ENCODE measurements at regions not wholly inside any gene's neighbourhood (a gene's known extent, or its start where the extent isn't known, plus 50 kb on each side); places are given as distances from the start of the nearest gene placed in this dataset.

GRCh38 chr12:81005606-81006005 lies 67.9 kb upstream of the LIN7A start:
- TF ChIP-seq EZH2phosphoT487 (IDR thresholded peaks at IDR 0.05): no peak
- TF ChIP-seq EZH2 (IDR thresholded peaks at IDR 0.05): no peak
- no peak for TF ChIP-seq CTCF (IDR thresholded peaks at IDR 0.05)
- Histone ChIP-seq H4K20me1 (ENCODE audit: low read depth) (no peaks in the 10 kb centered on the region), H3K36me3 (no peaks in the 10 kb centered on the region), H3K27ac (no peak overlapping the region), H3K79me2 (ENCODE audit: low read depth) (no peaks in the 10 kb centered on the region), H2AFZ (replicated peaks) (no peak overlapping the region), H3K27me3 (no peaks in the 10 kb centered on the region), H3K4me2 (no peak overlapping the region), H3K4me1 (no peaks in the 10 kb centered on the region), H3K9ac (no peak overlapping the region), H3K9me3 (ENCODE audit: low read depth) (no peaks in the 10 kb centered on the region), H3K4me3 (no peak overlapping the region), H3F3A (ENCODE audit: low read depth) (no peaks in the 10 kb centered on the region)
- no peak for DNase-seq (ENCODE audit: low spot score)
- Mint-ChIP-seq H3K36me3 (no peaks in the 10 kb centered on the region), H3K27me3 (ENCODE audit: insufficient read depth, low read depth) (no peaks in the 10 kb centered on the region), H3K9me3 (no peaks in the 10 kb centered on the region), H3K27ac (no peak overlapping the region), H3K4me1 (no peaks in the 10 kb centered on the region), H3K4me3 (no peak overlapping the region)

DNA sequence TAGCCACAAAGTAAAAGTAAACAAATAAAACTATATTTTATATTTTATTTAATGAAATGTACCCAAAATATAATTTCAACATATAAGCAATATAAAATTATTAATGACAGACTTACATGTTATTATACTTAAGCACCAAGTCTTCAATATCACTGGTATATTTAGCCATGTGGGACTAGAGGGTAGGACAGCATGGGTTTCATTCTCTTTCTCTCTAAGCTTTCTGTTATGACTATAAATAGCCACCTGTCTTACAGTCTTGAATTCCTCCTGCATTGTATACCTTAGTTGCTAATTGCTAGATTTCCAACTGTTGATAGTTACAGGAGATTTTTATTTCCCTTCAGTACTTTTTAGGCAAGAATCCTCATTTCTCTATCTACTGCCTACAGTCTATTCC lies 63.1 kb upstream of the LIN7A start:
- H3K79me2 ChIP-seq (ENCODE audit: low read depth): no peaks in the 10 kb centered on the region
- H2AFZ ChIP-seq (replicated peaks): peak overlapping the region; percentile 52
- no peak overlapping the region for H3K4me2 ChIP-seq
- no peaks in the 10 kb centered on the region for H3K27me3 ChIP-seq
- H3K27ac ChIP-seq: no peak overlapping the region
- DNase-seq (ENCODE audit: low spot score): no peak
- no peak for TF ChIP-seq CTCF (IDR thresholded peaks at IDR 0.05)
- no peak for TF ChIP-seq EZH2 (IDR thresholded peaks at IDR 0.05)
- TF ChIP-seq EZH2phosphoT487 (IDR thresholded peaks at IDR 0.05): no peak
- H3K36me3 ChIP-seq: no peaks in the 10 kb centered on the region
- H3K9ac ChIP-seq: no peak overlapping the region
- Mint-ChIP-seq H3K27me3 (ENCODE audit: insufficient read depth, low read depth) (no peaks in the 10 kb centered on the region), H3K4me3 (no peak overlapping the region), H3K27ac (no peak overlapping the region), H3K4me1 (peaks cover 5% of the 10 kb centered on the region), H3K36me3 (no peaks in the 10 kb centered on the region), H3K9me3 (no peaks in the 10 kb centered on the region)
- no peaks in the 10 kb centered on the region for H3F3A ChIP-seq (ENCODE audit: low read depth)
- no peaks in the 10 kb centered on the region for H3K9me3 ChIP-seq (ENCODE audit: low read depth)
- H3K4me1 ChIP-seq: no peaks in the 10 kb centered on the region
- H3K4me3 ChIP-seq: no peak overlapping the region
- no peaks in the 10 kb centered on the region for H4K20me1 ChIP-seq (ENCODE audit: low read depth)

GRCh38 chr12:80988986-80989385 lies 51.3 kb upstream of the LIN7A start:
- Histone ChIP-seq H3K27ac (no peak overlapping the region), H3F3A (ENCODE audit: low read depth) (no peaks in the 10 kb centered on the region), H2AFZ (replicated peaks) (peak overlapping the region; percentile 30), H3K9ac (no peak overlapping the region), H3K4me3 (no peak overlapping the region), H3K27me3 (no peaks in the 10 kb centered on the region), H3K4me2 (no peak overlapping the region), H4K20me1 (ENCODE audit: low read depth) (no peaks in the 10 kb centered on the region), H3K4me1 (no peaks in the 10 kb centered on the region), H3K36me3 (no peaks in the 10 kb centered on the region), H3K9me3 (ENCODE audit: low read depth) (no peaks in the 10 kb centered on the region), H3K79me2 (ENCODE audit: low read depth) (no peaks in the 10 kb centered on the region)
- TF ChIP-seq CTCF (IDR thresholded peaks at IDR 0.05) (no peak), EZH2 (IDR thresholded peaks at IDR 0.05) (no peak), EZH2phosphoT487 (IDR thresholded peaks at IDR 0.05) (no peak)
- no peaks in the 10 kb centered on the region for H3K4me1 Mint-ChIP-seq
- DNase-seq (ENCODE audit: low spot score): no peak
- peaks cover 2% of the 10 kb centered on the region for H3K27me3 Mint-ChIP-seq (ENCODE audit: insufficient read depth, low read depth)
- H3K27ac Mint-ChIP-seq: no peak overlapping the region
- no peaks in the 10 kb centered on the region for H3K36me3 Mint-ChIP-seq
- no peak overlapping the region for H3K4me3 Mint-ChIP-seq
- no peaks in the 10 kb centered on the region for H3K9me3 Mint-ChIP-seq

Data from neural progenitor cell (in vitro differentiated cells).